ENCODE measurements at regions not wholly inside any gene's neighbourhood (a gene's known extent, or its start where the extent isn't known, plus 50 kb on each side); places are given as distances from the start of the nearest gene placed in this dataset.

GRCh38 chr5:63648376-63648775 is 313.9 kb downstream of the HTR1A start:
- TF ChIP-seq CTCF (IDR thresholded peaks at IDR 0.05): no peak
- no peak for TF ChIP-seq POLR2A (IDR thresholded peaks at IDR 0.05)

Data from Peyer's patch (tissue), 4 donors.